ENCODE measurements at regions not wholly inside any gene's neighbourhood (a gene's known extent, or its start where the extent isn't known, plus 50 kb on each side); places are given as distances from the start of the nearest gene placed in this dataset.
A peak's percentile ranks its signal among the peaks of the same experiment; 100 is the strongest.

- TF ChIP-seq POLR2A (IDR thresholded peaks at IDR 0.05) (no peak), CTCF (IDR thresholded peaks at IDR 0.05 in 4 of 5, conservative IDR thresholded peaks at IDR 0.05 in 1 of 5) (no peak)
- ATAC-seq: no peak
- intact Hi-C loops (cut with DNase I; ENCODE audit: low total_unique reads): loop anchor here (2.0 kb wide), 1 partner anchor 28 kb away; no protein-coding TSS in a partner anchor
- Histone ChIP-seq H3K36me3 (no peaks in the 10 kb centered on the region), H3K4me1 (peaks cover 0 to 9% of the 10 kb centered on the region in 2 donors), H3K4me3 (no peak overlapping the region), H3K27me3 (no peaks in the 10 kb centered on the region), H3K27ac (no peak overlapping the region), H3K9me3 (no peaks in the 10 kb centered on the region)
- in situ Hi-C loops (cut with MboI; ENCODE audit: low sequenced_read_pairs in 4 of 4): no loop called here
- DNase-seq: no peak
Observed at GRCh38 chr10:130967161-130967560, 344.4 kb downstream of the TCERG1L start.

- peak; percentile 95 to 98 for ATAC-seq
- no peaks in the 10 kb centered on the region for H3K9me3 ChIP-seq
- peak overlapping the region in 2 of 4 donors; percentile 18 to 60 for H3K27ac ChIP-seq
- TF ChIP-seq POLR2A (IDR thresholded peaks at IDR 0.05): no peak
- TF ChIP-seq CTCF (IDR thresholded peaks at IDR 0.05 in 4 of 5, conservative IDR thresholded peaks at IDR 0.05 in 1 of 5): no peak
- in situ Hi-C loops (cut with MboI; ENCODE audit: low sequenced_read_pairs in 4 of 4) (no loop called here), intact Hi-C loops (cut with DNase I; ENCODE audit: low total_unique reads) (loop anchor here (2.0 kb wide), 1 partner anchor 27 kb away; no protein-coding TSS in a partner anchor)
- peaks cover 0 to 9% of the 10 kb centered on the region in 2 donors for H3K4me1 ChIP-seq
- H3K27me3 ChIP-seq: no peaks in the 10 kb centered on the region
- peak; percentile 32 to 52 for DNase-seq
- no peaks in the 10 kb centered on the region for H3K36me3 ChIP-seq
- no peak overlapping the region for H3K4me3 ChIP-seq
Observed at GRCh38 chr10:130967784-130968183, 343.7 kb downstream of the TCERG1L start.

- in situ Hi-C loops (cut with MboI; ENCODE audit: low sequenced_read_pairs in 4 of 4): no loop called here
- H3K4me1 ChIP-seq: peaks cover 0 to 9% of the 10 kb centered on the region in 2 donors
- H3K36me3 ChIP-seq: no peaks in the 10 kb centered on the region
- DNase-seq (no peak), ATAC-seq (no peak)
- H3K4me3 ChIP-seq: no peak overlapping the region
- H3K27ac ChIP-seq: peak overlapping the region in 1 of 4 donors; percentile 60
- intact Hi-C loops (cut with DNase I; ENCODE audit: low total_unique reads): no loop called here
- TF ChIP-seq POLR2A (IDR thresholded peaks at IDR 0.05) (no peak), CTCF (IDR thresholded peaks at IDR 0.05 in 4 of 5, conservative IDR thresholded peaks at IDR 0.05 in 1 of 5) (no peak)
- no peaks in the 10 kb centered on the region for H3K27me3 ChIP-seq
- no peaks in the 10 kb centered on the region for H3K9me3 ChIP-seq
Observed at GRCh38 chr10:130968511-130968910, 343.0 kb downstream of the TCERG1L start.

GRCh38 chr10:130968964-130969363 is 342.6 kb downstream of the TCERG1L start:
- intact Hi-C loops (cut with DNase I; ENCODE audit: low total_unique reads) (no loop called here), in situ Hi-C loops (cut with MboI; ENCODE audit: low sequenced_read_pairs in 4 of 4) (no loop called here)
- no peaks in the 10 kb centered on the region for H3K36me3 ChIP-seq

More at GRCh38 chr10:130968964-130969363, 342.6 kb downstream of the TCERG1L start:
- Histone ChIP-seq H3K4me3 (no peak overlapping the region), H3K9me3 (no peaks in the 10 kb centered on the region), H3K4me1 (peaks cover 0 to 9% of the 10 kb centered on the region in 2 donors), H3K27ac (no peak overlapping the region), H3K27me3 (no peaks in the 10 kb centered on the region)
- ATAC-seq (no peak), DNase-seq (no peak)
- no peak for TF ChIP-seq POLR2A (IDR thresholded peaks at IDR 0.05)
- TF ChIP-seq CTCF (IDR thresholded peaks at IDR 0.05 in 4 of 5, conservative IDR thresholded peaks at IDR 0.05 in 1 of 5): no peak
